Left cardiac atrium (tissue), 4 donors: ENCODE measurements at regions not wholly inside any gene's neighbourhood (a gene's known extent, or its start where the extent isn't known, plus 50 kb on each side); places are given as distances from the start of the nearest gene placed in this dataset.

Experiments used
- ATAC-seq, 2 donors: fragments of 200-7000 bp; cut with Tn5 transposase; one replicate each; pipeline ENCODE4 v1.9.1; 2020; ENCODE audit warnings: mild to moderate bottlenecking in 2 of 2, moderate library complexity in 2 of 2
- DNase-seq: peaks from one replicate; pipeline ENCODE4 v3.0.0-alpha.2; 2020
- intact Hi-C, 2 donors: fragments of 100-400 bp; cut with DNase I; formaldehyde crosslinking; loops; one replicate each; pipeline versions ENCODE4 v1.14.1 to v1.15.1; 2022 to 2023
- donor health status: DM: no; HTN: yes; CAD: no.
- donor health status: DM: no; HTN: yes; CAD: no; lungs with severe emphysema.
- donor health status: DM: yes; HTN: yes; CAD: no.
- donor health status: Dilated cardiomyopathy.

GRCh38 chr21:40972151-40972550 is 125.2 kb upstream of the DSCAM start:
- intact Hi-C loops, result no loop called here
- DNase-seq (no peak), ATAC-seq (no peak)

GRCh38 chr21:40976198-40977109 is 129.5 kb upstream of the DSCAM start:
- intact Hi-C loops, result no loop called here
- DNase-seq (no peak), ATAC-seq (no peak)

DNA sequence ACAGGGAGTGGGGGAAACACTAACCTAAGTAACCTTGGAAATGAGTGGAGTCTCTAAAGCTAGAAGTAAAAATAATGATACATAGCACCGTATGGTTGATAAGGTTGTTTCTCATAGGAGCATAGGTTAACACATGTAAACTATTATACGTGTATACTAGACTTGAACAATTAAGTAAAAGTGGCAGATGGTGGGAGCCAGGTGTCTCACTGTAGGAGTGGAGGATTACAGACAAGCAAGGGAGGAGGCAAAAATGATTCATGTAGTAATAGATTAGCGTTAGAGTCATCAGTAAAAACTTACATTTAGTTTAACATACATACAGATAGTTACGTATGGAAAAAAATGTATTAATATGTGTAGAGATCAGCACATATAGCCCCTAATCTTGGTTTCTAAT is 138.4 kb upstream of the DSCAM start:
- DNase-seq (no peak), ATAC-seq (no peak)
- intact Hi-C loops, result no loop called here

- intact Hi-C loops, result no loop called here
- no peak for ATAC-seq
- no peak for DNase-seq
Measured at GRCh38 chr21:40990366-40990765, 143.4 kb upstream of the DSCAM start.

DNA sequence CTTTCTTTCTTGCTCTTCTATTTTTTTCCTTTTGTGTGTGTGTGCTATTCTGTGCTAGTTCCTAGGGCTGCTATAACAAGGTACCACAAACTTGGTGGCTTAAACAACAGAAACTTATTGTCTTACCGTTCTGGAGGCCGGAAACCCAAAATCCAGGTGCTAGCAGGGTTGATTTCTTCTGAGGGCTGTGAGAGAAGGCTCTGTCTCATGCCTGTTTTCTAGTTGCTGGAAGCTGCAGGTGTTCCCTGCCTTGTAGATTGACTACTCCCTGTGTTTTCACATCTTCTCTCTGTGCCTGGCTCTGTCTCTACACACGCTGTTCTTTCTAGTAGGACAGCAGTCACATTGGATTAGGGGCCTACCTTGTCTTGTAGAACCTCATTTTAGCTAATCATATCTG is 150.9 kb upstream of the DSCAM start:
- ATAC-seq (no peak), DNase-seq (no peak)
- intact Hi-C loops, result no loop called here

- intact Hi-C loops, result no loop called here
- DNase-seq (no peak), ATAC-seq (no peak)
Measured at GRCh38 chr21:41000838-41001237, 153.9 kb upstream of the DSCAM start.

- DNase-seq (no peak), ATAC-seq (no peak)
- intact Hi-C loops, result no loop called here
Measured at GRCh38 chr21:41006636-41007035, 159.7 kb upstream of the DSCAM start.

DNA sequence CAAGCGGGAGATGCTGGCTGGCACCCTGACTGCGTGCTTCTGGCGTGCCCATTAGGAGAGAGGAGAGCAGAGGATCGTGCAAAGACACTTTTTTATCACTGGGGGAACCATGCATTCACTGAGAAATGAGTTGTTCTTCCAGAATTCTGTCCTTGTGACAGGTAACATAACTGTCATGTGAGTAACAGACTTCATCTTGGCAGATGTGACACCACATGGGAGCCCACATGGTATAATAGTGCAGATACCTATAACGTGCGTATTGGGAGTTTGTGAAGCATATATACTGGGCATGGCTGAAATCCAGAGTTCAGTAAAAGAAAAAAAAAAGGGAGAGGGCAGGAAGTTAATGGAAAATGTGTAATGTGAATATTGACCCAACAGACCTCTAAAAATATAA is 159.6 kb upstream of the BACE2 start:
- ATAC-seq, result no peak
- no peak for DNase-seq
- intact Hi-C loops, result no loop called here

GRCh38 chr21:41008974-41009373 is 159.0 kb upstream of the BACE2 start:
- no peak for DNase-seq
- intact Hi-C loops, result no loop called here
- ATAC-seq, result no peak

GRCh38 chr21:41009398-41010100 is 158.4 kb upstream of the BACE2 start:
- DNase-seq (no peak), ATAC-seq (no peak)
- intact Hi-C loops, result no loop called here

- intact Hi-C loops, result no loop called here
- no peak for ATAC-seq
- no peak for DNase-seq
Measured at GRCh38 chr21:41010101-41010435, 157.9 kb upstream of the BACE2 start.

- intact Hi-C loops, result no loop called here
- no peak for DNase-seq
- ATAC-seq, result no peak
Measured at GRCh38 chr21:41011098-41011731, 156.7 kb upstream of the BACE2 start.

DNA sequence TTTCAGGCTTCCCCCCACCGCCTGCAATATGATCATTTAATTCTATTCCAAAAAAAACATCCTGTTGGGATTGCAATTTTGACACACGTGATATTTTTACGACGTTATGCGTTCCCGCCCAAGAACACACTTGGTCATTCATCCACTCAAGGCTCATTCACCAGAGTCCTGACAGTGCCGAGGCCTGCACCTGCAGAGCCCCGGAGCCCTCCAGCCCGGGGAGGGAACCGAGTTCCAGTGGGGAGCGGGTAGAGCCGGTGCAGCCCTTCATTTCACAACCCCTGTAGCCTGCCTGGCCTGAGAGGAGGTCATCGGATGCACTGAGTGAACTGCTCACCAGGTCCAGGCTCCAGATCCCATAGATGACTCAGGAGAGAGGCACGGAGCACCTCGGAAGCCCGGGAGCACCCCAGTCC is 156.0 kb upstream of the BACE2 start:
- DNase-seq, result no peak
- no peak for ATAC-seq
- intact Hi-C loops, result no loop called here

DNA sequence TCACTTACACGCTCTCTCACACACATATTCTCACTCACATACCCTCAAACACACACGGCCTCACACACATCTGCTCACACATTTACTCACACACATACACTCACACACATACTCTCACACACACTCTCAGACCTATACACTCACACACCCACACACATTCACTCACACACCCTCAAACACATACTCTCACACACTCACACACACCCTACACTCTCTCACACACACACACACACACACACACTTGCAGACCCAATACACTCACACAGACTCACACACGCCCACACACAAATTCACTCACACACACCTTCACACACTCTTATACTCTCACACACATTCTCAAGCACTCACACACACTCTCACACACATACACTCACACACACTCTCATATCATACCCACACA is 155.5 kb upstream of the BACE2 start:
- ATAC-seq (no peak), DNase-seq (no peak)
- intact Hi-C loops, result no loop called here

DNA sequence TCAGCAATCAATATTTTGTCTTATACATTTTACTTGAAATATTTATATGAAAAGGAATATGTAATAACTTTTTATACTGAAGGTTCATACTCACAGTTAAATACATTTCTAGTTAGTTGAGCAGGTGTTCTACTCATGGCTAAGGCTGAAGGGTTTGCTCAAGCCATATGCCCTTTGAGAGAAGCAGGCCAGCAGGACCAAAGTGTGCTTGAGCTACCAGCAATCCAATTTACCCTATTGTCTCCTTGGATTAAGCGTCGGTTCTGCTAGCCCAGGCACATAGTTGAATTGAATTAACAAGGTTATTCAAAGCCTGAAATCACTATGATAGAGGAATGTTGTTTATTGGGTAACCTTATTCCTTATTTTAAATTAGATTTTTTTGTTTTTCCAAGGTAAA is 151.5 kb upstream of the BACE2 start:
- DNase-seq (no peak), ATAC-seq (no peak)
- intact Hi-C loops, result no loop called here

- ATAC-seq (no peak), DNase-seq (no peak)
- intact Hi-C loops, result no loop called here
Measured at GRCh38 chr21:41018431-41018830, 149.5 kb upstream of the BACE2 start.

GRCh38 chr21:41023936-41024335 is 144.0 kb upstream of the BACE2 start:
- DNase-seq (no peak), ATAC-seq (no peak)

DNA sequence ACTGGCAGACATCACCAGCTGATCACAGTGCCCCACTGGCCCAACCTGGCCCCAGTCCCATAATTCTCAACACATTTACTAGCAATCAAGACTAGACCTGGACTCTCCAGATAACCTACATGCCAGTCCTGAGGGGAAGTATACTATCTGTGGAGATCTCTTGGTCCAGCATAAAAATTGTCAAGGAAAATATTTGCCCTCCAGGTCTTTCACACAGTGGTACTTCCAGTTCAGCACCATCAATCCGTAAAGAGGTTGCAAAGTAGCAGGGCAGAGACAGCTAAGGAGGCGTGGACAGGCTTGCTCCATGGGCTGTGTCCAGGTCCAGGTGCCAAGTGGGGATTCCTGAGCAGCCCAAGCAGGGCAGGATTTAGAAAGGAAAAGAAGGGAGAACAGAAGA is 143.6 kb upstream of the BACE2 start:
- no peak for ATAC-seq
- intact Hi-C loops, result no loop called here
- no peak for DNase-seq

More at GRCh38 chr21:41023936-41024335, 144.0 kb upstream of the BACE2 start:
- intact Hi-C loops, result no loop called here

GRCh38 chr21:41024746-41025254 is 143.2 kb upstream of the BACE2 start:
- DNase-seq (no peak), ATAC-seq (no peak)
- intact Hi-C loops, result no loop called here

DNA sequence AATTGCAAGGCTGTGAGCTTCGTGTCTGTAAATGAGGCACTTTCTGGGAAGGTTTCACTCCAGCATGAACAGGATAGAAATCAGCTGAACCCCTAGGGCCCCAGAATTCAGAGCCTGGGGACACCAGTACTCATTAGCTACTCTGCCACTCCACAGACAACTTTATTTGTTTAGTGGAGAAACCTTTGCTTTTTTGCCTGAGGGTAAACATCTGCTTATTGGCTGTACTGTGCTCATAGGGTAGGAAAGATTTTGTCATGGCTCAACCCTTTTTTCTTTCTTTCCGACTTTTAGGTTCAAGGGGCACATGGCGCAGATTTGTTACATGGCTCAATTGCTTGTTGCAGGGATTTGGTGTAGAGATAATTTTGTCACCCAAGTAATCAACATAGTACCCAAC is 138.4 kb upstream of the BACE2 start:
- intact Hi-C loops, result no loop called here
- DNase-seq (no peak), ATAC-seq (no peak)
